HK-2 (cell line): ENCODE measurements at regions not wholly inside any gene's neighbourhood (a gene's known extent, or its start where the extent isn't known, plus 50 kb on each side); places are given as distances from the start of the nearest gene placed in this dataset.

Source experiments
- DNase-seq: peaks from one replicate; pipeline ENCODE4 v3.0.0-alpha.2; 2018; ENCODE audit not compliant: unreplicated experiment

- DNase-seq = no peak
These were observed 56.2 kb upstream of the RPS6KA3 start for GRCh38 chrX:20322887-20323286.

- DNase-seq = no peak
These were observed 53.9 kb upstream of the RPS6KA3 start for GRCh38 chrX:20320461-20321159.

- no peak for DNase-seq
These were observed 52.3 kb upstream of the RPS6KA3 start for GRCh38 chrX:20319054-20319453.

- no peak for DNase-seq
These were observed 51.2 kb upstream of the RPS6KA3 start for GRCh38 chrX:20317873-20318272.
